ENCODE measurements at regions not wholly inside any gene's neighbourhood (a gene's known extent, or its start where the extent isn't known, plus 50 kb on each side); places are given as distances from the start of the nearest gene placed in this dataset.

GRCh38 chr2:134200036-134200618, 53.7 kb upstream of the MGAT5 start:
- in situ Hi-C loops (cut with MboI) = no loop called here

More at GRCh38 chr2:134200036-134200618, 53.7 kb upstream of the MGAT5 start:
- Histone ChIP-seq H3K4me1 (replicated peaks in 1 of 2; ENCODE audit: control insufficient read depth in 2 of 2, insufficient read depth in 2 of 2, low read length in 2 of 2) (peaks cover 0 to 26% of the 10 kb centered on the region in 2 experiments; a peak in 3 of 5 replicates), H2AFZ (ENCODE audit: low read depth, low read length) (no peak overlapping the region), H3K36me3 (ENCODE audit: control insufficient read depth, insufficient read depth, low read length) (no peaks in the 10 kb centered on the region), H3K4me2 (ENCODE audit: insufficient read depth, low read length) (no peak overlapping the region), H3K4me3 (no peak overlapping the region), H4K20me1 (replicated peaks; ENCODE audit: control insufficient read depth, insufficient read depth, low read length) (0 out of 2 replicates have a peak, but pooled peaks cover 4% of the 10 kb centered on the region), H3K27ac (ENCODE audit: extremely low read depth, low read depth, low read length) (no peak overlapping the region), H3K9me3 (replicated peaks; ENCODE audit: control insufficient read depth, insufficient read depth, low read depth, low read length) (no peaks in the 10 kb centered on the region), H3K79me2 (ENCODE audit: control insufficient read depth, insufficient read depth, low read length) (no peaks in the 10 kb centered on the region), H3K27me3 (ENCODE audit: control insufficient read depth in 2 of 2, insufficient read depth in 2 of 2, low read length in 2 of 2) (no peaks in the 10 kb centered on the region), H3K9ac (ENCODE audit: insufficient read depth in 1 of 2, low read depth in 2 of 2, low read length in 2 of 2) (no peak overlapping the region), H3K9me1 (ENCODE audit: control insufficient read depth, insufficient read depth, low read length) (no peaks in the 10 kb centered on the region)
- BruUV-seq (replicated peaks) = no TSS peak
- ChIA-PET CTCF (ENCODE audit: low intra/inter-chr PET ratio) (no interaction called here), POLR2A (interaction anchor here (0.5 kb wide), 1 partner anchor 177 kb away, joined by 3 read pairs; no protein-coding TSS in a partner anchor)
- DNase-seq (ENCODE audit: extremely low read depth in 1 of 4, low spot score in 3 of 4) = no peak
- no peak for TF ChIP-seq PRDM10 (IDR thresholded peaks at IDR 0.05; ENCODE audit: partially characterized antibody)
- intact Hi-C loops (cut with micrococcal nuclease) = no loop called here
- no peak for FAIRE-seq
- no peak for ATAC-seq
- WGBS (ENCODE audit: insufficient coverage, low coverage, missing lambda C conversion rate) = 56% methylated on average over 4 of the region's 4 CpGs
